GM12878 (cell line): ENCODE measurements at regions not wholly inside any gene's neighbourhood (a gene's known extent, or its start where the extent isn't known, plus 50 kb on each side); places are given as distances from the start of the nearest gene placed in this dataset.

Experiments
- ATAC-seq: fragments of 200-7000 bp; cut with Tn5 transposase; 3 replicates; pipeline ENCODE4 v1.9.1; 2020; ENCODE audit warnings: mild to moderate bottlenecking, moderate library complexity
- BruUV-seq: library from RNA; stranded (reverse); fragments of 400-500 nt; replicated peaks from 2 replicates; lab custom pipeline; 2021; lab: Mats Ljungman, UMichigan
- CTCF ChIA-PET: fragments of 300-600 bp; sonication (Branson Sonifier 250); formaldehyde crosslinking; extraction: SDS; loops from one replicate; lab custom pipeline; 2021; ENCODE audit warnings: inconsistent platforms; lab: Yijun Ruan, JAX
- POLR2A ChIA-PET: fragments of 350-600 bp; formaldehyde crosslinking; extraction: SDS; loops from one replicate; lab custom pipeline; 2021; ENCODE audit warnings: inconsistent platforms; lab: Charles Lee
- RAD21 ChIA-PET: fragments of 300-600 bp; sonication (Branson Sonifier 250); formaldehyde crosslinking; loops from one replicate; lab custom pipeline; 2023; ENCODE audit warnings: antibody characterized with exemption; ENCODE audit not compliant: unreplicated experiment; lab: Charles Lee
- SMC1A ChIA-PET: fragments of 300-600 bp; sonication (Branson Sonifier 250); formaldehyde crosslinking; loops from one replicate; lab custom pipeline; 2023; ENCODE audit not compliant: unreplicated experiment, uncharacterized antibody; lab: Charles Lee
- DNase-seq: peaks from one replicate; pipeline ENCODE4 v3.0.0-alpha.2; 2011; ENCODE audit warnings: low read depth, low spot score
- FAIRE-seq: peaks from 3 replicates; lab custom pipeline; 2011; peaks lifted over from hg19 to GRCh38; lab: Jason Lieb, UNC
- H2AFZ ChIP-seq: 2 replicates; pipeline ENCODE4 v1.6.0; 2011; ENCODE audit warnings: low read depth, low read length, control low read depth; ENCODE audit not compliant: control insufficient read depth
- H3K27ac ChIP-seq: 2 replicates; pipeline ENCODE4 v1.5.1; 2011; ENCODE audit warnings: control low read depth; ENCODE audit not compliant: control insufficient read depth, insufficient read depth
- H3K27me3 ChIP-seq, 2 experiments: replicated peaks in 1 of 2; 2 replicates each; pipeline versions ENCODE4 v1.6.0 to v1.6.1; 2011; ENCODE audit warnings: low read length in 1 of 2; ENCODE audit not compliant: control insufficient read depth in 2 of 2, insufficient read depth in 2 of 2
- H3K36me3 ChIP-seq, 2 experiments: 2 replicates each; pipeline ENCODE4 v1.5.1; 2011; ENCODE audit warnings: low read length in 1 of 2; ENCODE audit not compliant: control insufficient read depth in 2 of 2, insufficient read depth in 2 of 2
- H3K4me1 ChIP-seq: 2 replicates; pipeline ENCODE4 v1.6.1; 2011; ENCODE audit warnings: mild to moderate bottlenecking, low read length, moderate library complexity, mixed read lengths; ENCODE audit not compliant: control insufficient read depth, insufficient read depth
- H3K4me2 ChIP-seq: 2 replicates; pipeline ENCODE4 v1.6.0; 2011; ENCODE audit warnings: control low read depth; ENCODE audit not compliant: control insufficient read depth, insufficient read depth
- H3K4me3 ChIP-seq: fragments of 200-600 bp; sonication (generic); 2 replicates; pipeline ENCODE4 v1.5.1; 2016
- H3K79me2 ChIP-seq: 2 replicates; pipeline ENCODE4 v1.6.0; 2011; ENCODE audit warnings: low read length; ENCODE audit not compliant: control insufficient read depth, insufficient read depth
- H3K9ac ChIP-seq: 2 replicates; pipeline ENCODE4 v1.8.0; 2011; ENCODE audit warnings: low read length, control low read depth, mixed read lengths; ENCODE audit not compliant: control insufficient read depth, insufficient read depth
- H3K9me3 ChIP-seq: replicated peaks from 3 replicates; pipeline ENCODE4 v1.5.1; 2011; ENCODE audit warnings: mild to moderate bottlenecking, low read length; ENCODE audit not compliant: control insufficient read depth, insufficient read depth
- H4K20me1 ChIP-seq: 2 replicates; pipeline ENCODE4 v1.6.0; 2011; ENCODE audit not compliant: control insufficient read depth, insufficient read depth
- ASH2L ChIP-seq: fragments of 300-600, 200-600 bp; sonication (generic); IDR thresholded peaks from 2 replicates; pipeline ENCODE4 v1.6.1; 2017; ENCODE audit warnings: low read depth, mild to moderate bottlenecking, borderline replicate concordance
- CBX3 ChIP-seq: fragments of 200-600 bp; sonication (generic); IDR thresholded peaks from 2 replicates; pipeline ENCODE4 v1.6.1; 2016; ENCODE audit warnings: low read depth, borderline replicate concordance
- CHD4 ChIP-seq: fragments of 200-600 bp; sonication (generic); IDR thresholded peaks from 2 replicates; pipeline ENCODE4 v1.6.1; 2016; ENCODE audit warnings: mild to moderate bottlenecking
- DPF2 ChIP-seq: fragments of 450-650 bp; IDR thresholded peaks from 2 replicates; pipeline ENCODE4 v1.6.1; 2017; ENCODE audit warnings: mild to moderate bottlenecking
- ELK1 ChIP-seq: IDR thresholded peaks from 2 replicates; pipeline ENCODE4 v1.6.1; 2012; ENCODE audit warnings: low read depth, low read length, improper control_type of control experiment
- FOS ChIP-seq: IDR thresholded peaks from 3 replicates; pipeline ENCODE4 v1.6.1; 2011; ENCODE audit warnings: borderline replicate concordance; ENCODE audit not compliant: insufficient read length; ENCODE audit errors: extremely low read depth
- HDGF ChIP-seq: fragments of 450-650 bp; IDR thresholded peaks from 2 replicates; pipeline ENCODE4 v1.6.1; 2016; ENCODE audit warnings: antibody characterized with exemption
- RAD21 ChIP-seq: IDR thresholded peaks from 2 replicates; pipeline ENCODE4 v1.6.1; 2011; ENCODE audit warnings: mild to moderate bottlenecking, low read depth, low read length, moderate library complexity; ENCODE audit not compliant: insufficient read depth
- RB1 ChIP-seq: fragments of 450-650 bp; formaldehyde crosslinking; IDR thresholded peaks from 2 replicates; pipeline ENCODE4 v1.6.1; 2017; ENCODE audit warnings: mild to moderate bottlenecking, borderline replicate concordance
- SIN3A ChIP-seq: IDR thresholded peaks from 2 replicates; pipeline ENCODE4 v1.6.1; 2012; ENCODE audit warnings: low read depth, low read length, improper control_type of control experiment
- SMAD1 ChIP-seq: fragments of 450-650 bp; IDR thresholded peaks from 2 replicates; pipeline ENCODE4 v1.6.1; 2018; ENCODE audit warnings: mild to moderate bottlenecking, low read depth; ENCODE audit not compliant: partially characterized antibody
- SMC3 ChIP-seq: IDR thresholded peaks from 2 replicates; pipeline ENCODE4 v1.6.1; 2011; ENCODE audit warnings: low read length, improper control_type of control experiment, borderline replicate concordance
- ZNF687 ChIP-seq: fragments of 450-650 bp; IDR thresholded peaks from 2 replicates; pipeline ENCODE4 v1.6.1; 2017; ENCODE audit warnings: mild to moderate bottlenecking, moderate library complexity
- WGBS: methylation state at CpG from one replicate; pipeline ENCODE4 v1.1.6; 2016; ENCODE audit warnings: low lambda C conversion rate; ENCODE audit not compliant: insufficient replicate concordance, insufficient coverage; ENCODE audit errors: missing lambda C conversion rate; 5-methylcytosine and 5-hydroxymethylcytosine counted together
- in situ Hi-C: fragments of 300-500 bp; cut with MboI; formaldehyde crosslinking; loops from 9 replicates; pipeline ENCODE4 v1.14.3; 2018; ENCODE audit warnings: mixed read lengths
- intact Hi-C: fragments of 100-400 bp; cut with micrococcal nuclease; formaldehyde crosslinking; loops from one replicate; pipeline ENCODE4 v1.14.2; 2022; ENCODE audit not compliant: unreplicated experiment
- TF ChIP-seq, protein P1 (sequence below): fragments of 450-650 bp; IDR thresholded peaks from 2 replicates; pipeline ENCODE4 v1.6.1; 2016; ENCODE audit warnings: mild to moderate bottlenecking

DNA sequence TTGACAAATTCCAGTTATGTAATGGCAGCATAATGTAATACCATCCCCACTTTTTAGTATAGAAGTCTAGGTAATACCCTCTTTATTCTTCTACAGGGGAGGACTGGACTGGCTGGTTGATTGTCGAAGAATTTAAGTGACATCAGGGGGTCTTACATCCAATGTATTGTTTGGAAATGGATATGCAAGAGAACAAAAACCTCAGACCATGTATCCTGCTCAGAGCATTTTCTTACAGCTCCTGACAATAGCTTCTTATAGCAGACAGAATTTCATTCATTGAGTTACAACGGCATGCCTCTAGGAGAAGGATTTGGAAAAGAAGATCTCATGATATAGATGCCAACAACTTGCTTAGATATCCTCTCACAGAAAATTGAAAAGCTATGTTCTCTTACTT, 2032.3 kb downstream of the EFNA5 start (continued):
- no peak for TF ChIP-seq RAD21

- DNase-seq (no peak), FAIRE-seq (no peak)
- no peaks in the 10 kb centered on the region for H3K4me1 ChIP-seq
- CTCF ChIA-PET: no interaction called here
- SMC1A ChIA-PET: no interaction called here
- 21% methylated on average over 2 of the region's 2 CpGs for WGBS
- no peaks in the 10 kb centered on the region for H4K20me1 ChIP-seq
- no peak overlapping the region for H3K4me3 ChIP-seq
- H3K4me2 ChIP-seq: no peak overlapping the region
- BruUV-seq: no TSS peak
- no peaks in the 10 kb centered on the region for H3K79me2 ChIP-seq
- TF ChIP-seq SIN3A (no peak), ELK1 (no peak), CBX3 (no peak), DPF2 (no peak), HDGF (no peak), FOS (no peak), CHD4 (no peak), RAD21 (no peak), ASH2L (no peak), SMC3 (no peak), RB1 (no peak), SMAD1 (no peak), ZNF687 (no peak)
- TF ChIP-seq, protein P1, sequence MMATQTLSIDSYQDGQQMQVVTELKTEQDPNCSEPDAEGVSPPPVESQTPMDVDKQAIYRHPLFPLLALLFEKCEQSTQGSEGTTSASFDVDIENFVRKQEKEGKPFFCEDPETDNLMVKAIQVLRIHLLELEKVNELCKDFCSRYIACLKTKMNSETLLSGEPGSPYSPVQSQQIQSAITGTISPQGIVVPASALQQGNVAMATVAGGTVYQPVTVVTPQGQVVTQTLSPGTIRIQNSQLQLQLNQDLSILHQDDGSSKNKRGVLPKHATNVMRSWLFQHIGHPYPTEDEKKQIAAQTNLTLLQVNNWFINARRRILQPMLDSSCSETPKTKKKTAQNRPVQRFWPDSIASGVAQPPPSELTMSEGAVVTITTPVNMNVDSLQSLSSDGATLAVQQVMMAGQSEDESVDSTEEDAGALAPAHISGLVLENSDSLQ: no peak
- TF ChIP-seq, all 136 proteins: peak for 0
- no peak overlapping the region for H3K9ac ChIP-seq
- intact Hi-C loops: no loop called here
- H3K27ac ChIP-seq: no peak overlapping the region
- no peaks in the 10 kb centered on the region for H3K36me3 ChIP-seq
- ChIA-PET RAD21 (no interaction called here), POLR2A (no interaction called here)
- H3K27me3 ChIP-seq: no peaks in the 10 kb centered on the region
- no peak overlapping the region for H2AFZ ChIP-seq
- H3K9me3 ChIP-seq: no peaks in the 10 kb centered on the region
- in situ Hi-C loops: no loop called here
- no peak for ATAC-seq
These were observed 2038.7 kb downstream of the EFNA5 start for GRCh38 chr5:105632043-105632442.
